Stimulated activated effector memory CD8-positive, alpha-beta T cell treated with anti-CD3 and anti-CD28 coated beads, Interleukin-12 subunit alpha, Interleukin-12 subunit beta, amount 100 ng/mL, for 72 hours (primary cell): ENCODE measurements at regions not wholly inside any gene's neighbourhood (a gene's known extent, or its start where the extent isn't known, plus 50 kb on each side); places are given as distances from the start of the nearest gene placed in this dataset.
"Not testable (repeated sequence)": the region's sequence is repeated elsewhere in the genome, so short reads cannot be mapped to it uniquely, and the experiment has no call there.

Source experiments
- ATAC-seq: fragments of 150-1000 bp; cut with Tn5 transposase; 2 replicates; pipeline ENCODE4 v1.10.0; 2021
- DNase-seq, 2 donors: peaks; one replicate each; pipeline ENCODE4 v3.0.0; 2021 to 2022; ENCODE audit warnings: low spot score in 2 of 2
- H3K27ac Mint-ChIP-seq: one replicate; pipeline ENCODE4 v1.8.0; 2022; ENCODE audit warnings: mild to moderate bottlenecking, mixed read lengths
- H3K36me3 Mint-ChIP-seq: one replicate; pipeline ENCODE4 v1.8.0; 2022; ENCODE audit warnings: mild to moderate bottlenecking, mixed read lengths
- H3K4me1 Mint-ChIP-seq: one replicate; pipeline ENCODE4 v1.8.0; 2022; ENCODE audit warnings: mixed read lengths
- H3K4me3 Mint-ChIP-seq: one replicate; pipeline ENCODE4 v1.8.0; 2022; ENCODE audit warnings: mild to moderate bottlenecking, mixed read lengths
- H3K9me3 Mint-ChIP-seq: one replicate; pipeline ENCODE4 v1.8.0; 2022; ENCODE audit warnings: mixed read lengths

GRCh38 chr18:43751203-43751602 lies 473.9 kb upstream of the SYT4 start:
- ATAC-seq (no peak), DNase-seq (no peak)
- H3K27ac Mint-ChIP-seq: no peak overlapping the region
- H3K4me3 Mint-ChIP-seq: no peak overlapping the region
- H3K9me3 Mint-ChIP-seq: peaks cover 19% of the 10 kb centered on the region
- H3K4me1 Mint-ChIP-seq: no peaks in the 10 kb centered on the region
- no peaks in the 10 kb centered on the region for H3K36me3 Mint-ChIP-seq

GRCh38 chr18:43751835-43752234 lies 474.5 kb upstream of the SYT4 start:
- ATAC-seq: no peak
- Mint-ChIP-seq H3K9me3 (peaks cover 15% of the 10 kb centered on the region), H3K36me3 (no peaks in the 10 kb centered on the region), H3K27ac (no peak overlapping the region), H3K4me1 (no peaks in the 10 kb centered on the region), H3K4me3 (no peak overlapping the region)
- DNase-seq: no peak

- Mint-ChIP-seq H3K4me3 (no peak overlapping the region), H3K9me3 (peaks cover 6% of the 10 kb centered on the region), H3K36me3 (no peaks in the 10 kb centered on the region), H3K4me1 (no peaks in the 10 kb centered on the region), H3K27ac (no peak overlapping the region)
- ATAC-seq (no peak), DNase-seq (no peak)
Observed at GRCh38 chr18:43757273-43757672, 480.0 kb upstream of the SYT4 start.

GRCh38 chr18:43758734-43759133 lies 481.4 kb upstream of the SYT4 start:
- Mint-ChIP-seq H3K27ac (no peak overlapping the region), H3K9me3 (peaks cover 6% of the 10 kb centered on the region), H3K4me1 (no peaks in the 10 kb centered on the region)

GRCh38 chr18:43760010-43760409 lies 482.7 kb upstream of the SYT4 start:
- Mint-ChIP-seq H3K9me3 (peaks cover 4% of the 10 kb centered on the region), H3K27ac (no peak overlapping the region)

More at GRCh38 chr18:43758734-43759133, 481.4 kb upstream of the SYT4 start:
- Mint-ChIP-seq H3K36me3 (no peaks in the 10 kb centered on the region), H3K4me3 (no peak overlapping the region)
- no peak for ATAC-seq
- DNase-seq: no peak

GRCh38 chr18:43772907-43773306 lies 495.6 kb upstream of the SYT4 start:
- no peak for ATAC-seq
- DNase-seq: no peak
- H3K4me1 Mint-ChIP-seq: no peaks in the 10 kb centered on the region
- no peak overlapping the region for H3K27ac Mint-ChIP-seq
- no peaks in the 10 kb centered on the region for H3K36me3 Mint-ChIP-seq
- peaks cover 10% of the 10 kb centered on the region for H3K9me3 Mint-ChIP-seq
- no peak overlapping the region for H3K4me3 Mint-ChIP-seq

More at GRCh38 chr18:43760010-43760409, 482.7 kb upstream of the SYT4 start:
- Mint-ChIP-seq H3K4me1 (no peaks in the 10 kb centered on the region), H3K36me3 (no peaks in the 10 kb centered on the region), H3K4me3 (no peak overlapping the region)
- ATAC-seq: no peak
- DNase-seq: no peak

- DNase-seq (no peak), ATAC-seq (no peak)
- Mint-ChIP-seq H3K4me3 (no peak overlapping the region), H3K27ac (no peak overlapping the region), H3K4me1 (no peaks in the 10 kb centered on the region), H3K36me3 (no peaks in the 10 kb centered on the region), H3K9me3 (peaks cover 9% of the 10 kb centered on the region)
Observed at GRCh38 chr18:43774497-43774896, 497.2 kb upstream of the SYT4 start.

GRCh38 chr18:43775591-43775990 lies 498.3 kb upstream of the SYT4 start:
- Mint-ChIP-seq H3K4me3 (no peak overlapping the region), H3K27ac (no peak overlapping the region), H3K4me1 (no peaks in the 10 kb centered on the region), H3K36me3 (no peaks in the 10 kb centered on the region), H3K9me3 (peaks cover 12% of the 10 kb centered on the region)
- ATAC-seq (no peak), DNase-seq (no peak)

GRCh38 chr18:43776997-43777396 lies 499.7 kb upstream of the SYT4 start:
- no peak for DNase-seq
- ATAC-seq: no peak
- no peak overlapping the region for H3K4me3 Mint-ChIP-seq
- H3K27ac Mint-ChIP-seq: no peak overlapping the region
- no peaks in the 10 kb centered on the region for H3K4me1 Mint-ChIP-seq
- H3K36me3 Mint-ChIP-seq: no peaks in the 10 kb centered on the region
- H3K9me3 Mint-ChIP-seq: peaks cover 9% of the 10 kb centered on the region

- DNase-seq: no peak
- Mint-ChIP-seq H3K4me3 (no peak overlapping the region), H3K36me3 (no peaks in the 10 kb centered on the region), H3K4me1 (no peaks in the 10 kb centered on the region), H3K27ac (no peak overlapping the region), H3K9me3 (peaks cover 9% of the 10 kb centered on the region)
- no peak for ATAC-seq
Observed at GRCh38 chr18:43777636-43778304, 500.5 kb upstream of the SYT4 start.

GRCh38 chr18:43780782-43781340 lies 503.6 kb upstream of the SYT4 start:
- DNase-seq: no peak
- Mint-ChIP-seq H3K4me1 (no peaks in the 10 kb centered on the region), H3K4me3 (no peak overlapping the region), H3K9me3 (peaks cover 14% of the 10 kb centered on the region), H3K36me3 (no peaks in the 10 kb centered on the region), H3K27ac (no peak overlapping the region)
- no peak for ATAC-seq

- ATAC-seq (no peak), DNase-seq (no peak)
- no peaks in the 10 kb centered on the region for H3K4me1 Mint-ChIP-seq
- no peaks in the 10 kb centered on the region for H3K36me3 Mint-ChIP-seq
- H3K4me3 Mint-ChIP-seq: no peak overlapping the region
- H3K9me3 Mint-ChIP-seq: peaks cover 13% of the 10 kb centered on the region
- H3K27ac Mint-ChIP-seq: no peak overlapping the region
Observed at GRCh38 chr18:43785158-43785557, 507.9 kb upstream of the SYT4 start.

- ATAC-seq: no peak
- no peak for DNase-seq
- Mint-ChIP-seq H3K9me3 (peaks cover 16% of the 10 kb centered on the region), H3K4me1 (no peaks in the 10 kb centered on the region), H3K4me3 (no peak overlapping the region), H3K27ac (no peak overlapping the region), H3K36me3 (no peaks in the 10 kb centered on the region)
Observed at GRCh38 chr18:43786893-43787292, 509.6 kb upstream of the SYT4 start.

- not testable (repeated sequence) for H3K4me1 Mint-ChIP-seq, ATAC-seq, H3K4me3 Mint-ChIP-seq, H3K27ac Mint-ChIP-seq, H3K36me3 Mint-ChIP-seq, DNase-seq
- peaks cover 16% of the 10 kb centered on the region for H3K9me3 Mint-ChIP-seq
Observed at GRCh38 chr18:43787721-43788120, 510.4 kb upstream of the SYT4 start.

GRCh38 chr18:43789234-43790000 lies 512.1 kb upstream of the SYT4 start:
- DNase-seq (no peak), ATAC-seq (no peak)
- Mint-ChIP-seq H3K27ac (no peak overlapping the region), H3K9me3 (peaks cover 9% of the 10 kb centered on the region), H3K4me3 (no peak overlapping the region), H3K4me1 (no peaks in the 10 kb centered on the region), H3K36me3 (no peaks in the 10 kb centered on the region)

- DNase-seq: no peak
- H3K27ac Mint-ChIP-seq: no peak overlapping the region
- H3K9me3 Mint-ChIP-seq: peaks cover 6% of the 10 kb centered on the region
- no peaks in the 10 kb centered on the region for H3K36me3 Mint-ChIP-seq
- ATAC-seq: no peak
- no peaks in the 10 kb centered on the region for H3K4me1 Mint-ChIP-seq
- H3K4me3 Mint-ChIP-seq: no peak overlapping the region
Observed at GRCh38 chr18:43793910-43794309, 516.6 kb upstream of the SYT4 start.
